ENCODE measurements at regions not wholly inside any gene's neighbourhood (a gene's known extent, or its start where the extent isn't known, plus 50 kb on each side); places are given as distances from the start of the nearest gene placed in this dataset.
"Not testable (repeated sequence)": the region's sequence is repeated elsewhere in the genome, so short reads cannot be mapped to it uniquely, and the experiment has no call there.

DNA sequence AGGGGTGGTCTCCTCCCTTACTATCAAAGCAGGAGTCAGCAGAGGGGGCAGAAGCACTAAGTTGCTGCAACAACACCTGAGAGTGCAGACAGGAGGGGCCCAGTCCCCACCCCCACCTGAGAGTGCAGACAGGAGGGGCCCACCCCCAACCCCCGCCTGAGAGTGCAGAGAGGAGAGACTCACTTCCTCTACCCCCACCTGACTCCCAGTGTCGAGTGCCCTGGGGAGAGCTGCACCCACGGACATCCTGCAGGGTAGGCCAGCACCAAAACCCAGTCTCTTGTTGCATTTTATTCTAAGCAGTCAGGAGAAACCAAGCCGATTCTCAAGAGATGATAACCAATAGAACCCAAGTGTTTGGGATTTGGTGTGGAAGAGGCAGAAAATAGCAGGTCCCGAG, 78.4 kb downstream of the NAPG start:
- no peaks in the 10 kb centered on the region for H3K36me3 ChIP-seq (ENCODE audit: control insufficient read depth, insufficient read depth, low read length)
- H3K9me3 ChIP-seq (ENCODE audit: control insufficient read depth in 2 of 2, low read length in 2 of 2), result no peaks in the 10 kb centered on the region
- no peak overlapping the region for H3K4me3 ChIP-seq (ENCODE audit: low read depth, low read length)
- ATAC-seq (ENCODE audit: low read depth in 2 of 2), result no peak
- no peak overlapping the region for H3K27ac ChIP-seq (ENCODE audit: insufficient read depth, low read length, poor library complexity, severe bottlenecking)
- no peak for DNase-seq
- no peaks in the 10 kb centered on the region for H3K4me1 Mint-ChIP-seq
- H3K27ac Mint-ChIP-seq, result no peak overlapping the region
- H3K27me3 Mint-ChIP-seq, result peaks cover 5% of the 10 kb centered on the region
- peaks cover 6% of the 10 kb centered on the region for H3K36me3 Mint-ChIP-seq
- H3K4me1 ChIP-seq (ENCODE audit: control insufficient read depth, insufficient read depth, low read length, poor library complexity, severe bottlenecking), result no peaks in the 10 kb centered on the region
- H3K4me3 Mint-ChIP-seq, result no peak overlapping the region
- peaks cover 0 to 19% (median 5%) of the 10 kb centered on the region in 7 donors for H3K9me3 Mint-ChIP-seq
- no peaks in the 10 kb centered on the region for H3K27me3 ChIP-seq (ENCODE audit: control insufficient read depth, insufficient read depth, low read length)

DNA sequence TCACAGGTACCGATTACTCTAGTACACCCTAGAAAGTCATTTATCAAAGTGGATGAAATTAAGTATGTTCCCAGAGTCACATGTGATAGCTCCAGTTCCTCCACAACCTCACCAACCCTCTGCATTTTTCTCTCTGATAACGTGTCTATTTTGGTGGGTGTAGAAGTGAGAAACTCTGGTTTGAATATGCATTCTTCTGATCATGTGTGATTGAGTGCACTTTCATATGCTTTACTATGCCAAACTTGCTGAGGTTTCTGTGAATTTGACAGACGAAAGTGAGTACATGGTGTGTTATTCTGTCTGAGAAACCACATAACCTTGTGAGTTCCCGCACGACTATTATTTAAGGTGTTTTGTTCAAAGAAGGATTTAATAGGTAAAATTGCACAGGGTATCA, 81.1 kb downstream of the NAPG start:
- H3K27ac ChIP-seq (ENCODE audit: insufficient read depth, low read length, poor library complexity, severe bottlenecking); ATAC-seq (ENCODE audit: low read depth in 2 of 2); H3K36me3 ChIP-seq (ENCODE audit: control insufficient read depth, insufficient read depth, low read length); DNase-seq; H3K4me3 Mint-ChIP-seq; H3K4me1 ChIP-seq (ENCODE audit: control insufficient read depth, insufficient read depth, low read length, poor library complexity, severe bottlenecking); H3K4me1 Mint-ChIP-seq; H3K27me3 ChIP-seq (ENCODE audit: control insufficient read depth, insufficient read depth, low read length); H3K4me3 ChIP-seq (ENCODE audit: low read depth, low read length); H3K36me3 Mint-ChIP-seq; H3K9me3 ChIP-seq (ENCODE audit: control insufficient read depth in 2 of 2, low read length in 2 of 2); H3K27ac Mint-ChIP-seq; H3K27me3 Mint-ChIP-seq: not testable (repeated sequence)
- H3K9me3 Mint-ChIP-seq, result peaks cover 0 to 19% (median 3%) of the 10 kb centered on the region in 7 donors

GRCh38 chr18:10607332-10608248, 81.8 kb downstream of the NAPG start:
- ATAC-seq (ENCODE audit: low read depth in 2 of 2), result peak in 1 of 2 donors; percentile 28
- H3K36me3 ChIP-seq (ENCODE audit: control insufficient read depth, insufficient read depth, low read length); H3K27me3 ChIP-seq (ENCODE audit: control insufficient read depth, insufficient read depth, low read length); DNase-seq; H3K9me3 ChIP-seq (ENCODE audit: control insufficient read depth in 2 of 2, low read length in 2 of 2); H3K4me3 ChIP-seq (ENCODE audit: low read depth, low read length); H3K27ac Mint-ChIP-seq; H3K27ac ChIP-seq (ENCODE audit: insufficient read depth, low read length, poor library complexity, severe bottlenecking); H3K4me1 ChIP-seq (ENCODE audit: control insufficient read depth, insufficient read depth, low read length, poor library complexity, severe bottlenecking); H3K4me3 Mint-ChIP-seq; H3K27me3 Mint-ChIP-seq; H3K36me3 Mint-ChIP-seq; H3K4me1 Mint-ChIP-seq: not testable (repeated sequence)
- H3K9me3 Mint-ChIP-seq, result peaks cover 0 to 17% (median 3%) of the 10 kb centered on the region in 7 donors

DNA sequence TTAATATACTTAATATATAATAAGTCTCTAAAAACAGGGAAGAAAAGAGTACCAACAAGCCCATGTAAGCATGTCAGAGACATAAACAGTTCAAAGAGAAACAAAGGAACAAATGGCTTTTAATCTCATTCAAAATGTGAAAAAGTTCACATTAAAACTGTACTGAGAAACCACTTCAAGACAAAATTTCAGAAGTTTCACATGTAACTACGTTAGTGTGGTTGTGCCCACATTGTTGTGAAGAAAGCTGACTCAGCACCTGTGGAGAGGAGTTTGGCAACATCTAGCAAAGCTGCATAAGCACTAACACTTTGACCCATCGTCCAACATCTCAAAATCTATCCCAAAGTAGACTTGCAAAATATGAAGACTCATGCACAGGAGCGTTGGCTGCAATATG, 82.6 kb downstream of the NAPG start:
- peaks cover 0 to 10% (median 2%) of the 10 kb centered on the region in 7 donors for H3K9me3 Mint-ChIP-seq
- H3K27ac Mint-ChIP-seq; H3K4me3 ChIP-seq (ENCODE audit: low read depth, low read length); DNase-seq; H3K36me3 ChIP-seq (ENCODE audit: control insufficient read depth, insufficient read depth, low read length); H3K36me3 Mint-ChIP-seq; H3K27me3 ChIP-seq (ENCODE audit: control insufficient read depth, insufficient read depth, low read length); H3K4me3 Mint-ChIP-seq; H3K4me1 ChIP-seq (ENCODE audit: control insufficient read depth, insufficient read depth, low read length, poor library complexity, severe bottlenecking); H3K27ac ChIP-seq (ENCODE audit: insufficient read depth, low read length, poor library complexity, severe bottlenecking); ATAC-seq (ENCODE audit: low read depth in 2 of 2); H3K4me1 Mint-ChIP-seq; H3K27me3 Mint-ChIP-seq; H3K9me3 ChIP-seq (ENCODE audit: control insufficient read depth in 2 of 2, low read length in 2 of 2): not testable (repeated sequence)

- not testable (repeated sequence) for H3K4me1 ChIP-seq (ENCODE audit: control insufficient read depth, insufficient read depth, low read length, poor library complexity, severe bottlenecking); H3K36me3 Mint-ChIP-seq; H3K9me3 ChIP-seq (ENCODE audit: control insufficient read depth in 2 of 2, low read length in 2 of 2); ATAC-seq (ENCODE audit: low read depth in 2 of 2); H3K27me3 Mint-ChIP-seq; H3K9me3 Mint-ChIP-seq; H3K4me1 Mint-ChIP-seq; H3K27me3 ChIP-seq (ENCODE audit: control insufficient read depth, insufficient read depth, low read length); H3K36me3 ChIP-seq (ENCODE audit: control insufficient read depth, insufficient read depth, low read length); H3K4me3 Mint-ChIP-seq; H3K27ac ChIP-seq (ENCODE audit: insufficient read depth, low read length, poor library complexity, severe bottlenecking); DNase-seq; H3K27ac Mint-ChIP-seq; H3K4me3 ChIP-seq (ENCODE audit: low read depth, low read length)
Measured at GRCh38 chr18:10609046-10609445, 83.2 kb downstream of the NAPG start.

DNA sequence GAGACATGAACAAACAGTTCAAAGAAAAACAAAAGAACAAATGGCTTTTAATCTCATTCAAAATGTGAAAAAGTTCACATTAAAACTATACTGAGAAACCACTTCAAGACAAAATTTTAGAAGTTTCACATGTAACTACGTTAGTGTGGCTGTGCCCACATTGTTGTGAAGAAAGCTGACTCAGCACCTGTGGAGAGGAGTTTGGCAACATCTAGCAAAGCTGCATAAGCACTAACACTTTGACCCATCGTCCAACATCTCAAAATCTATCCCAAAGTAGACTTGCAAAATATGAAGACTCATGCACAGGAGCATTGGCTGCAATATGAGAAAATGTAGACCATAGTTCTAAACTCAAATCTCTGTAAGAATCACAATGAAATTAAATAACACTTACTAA, 87.4 kb downstream of the NAPG start:
- DNase-seq; H3K9me3 ChIP-seq (ENCODE audit: control insufficient read depth in 2 of 2, low read length in 2 of 2); H3K27ac Mint-ChIP-seq; H3K27ac ChIP-seq (ENCODE audit: insufficient read depth, low read length, poor library complexity, severe bottlenecking); H3K27me3 ChIP-seq (ENCODE audit: control insufficient read depth, insufficient read depth, low read length); H3K4me3 Mint-ChIP-seq; H3K36me3 ChIP-seq (ENCODE audit: control insufficient read depth, insufficient read depth, low read length); H3K9me3 Mint-ChIP-seq; H3K27me3 Mint-ChIP-seq; H3K4me3 ChIP-seq (ENCODE audit: low read depth, low read length); H3K4me1 ChIP-seq (ENCODE audit: control insufficient read depth, insufficient read depth, low read length, poor library complexity, severe bottlenecking); H3K4me1 Mint-ChIP-seq; ATAC-seq (ENCODE audit: low read depth in 2 of 2); H3K36me3 Mint-ChIP-seq: not testable (repeated sequence)

GRCh38 chr18:10616714-10617113, 90.9 kb downstream of the NAPG start:
- H3K27me3 ChIP-seq (ENCODE audit: control insufficient read depth, insufficient read depth, low read length); H3K36me3 Mint-ChIP-seq; H3K4me3 Mint-ChIP-seq; H3K27me3 Mint-ChIP-seq; DNase-seq; H3K9me3 ChIP-seq (ENCODE audit: control insufficient read depth in 2 of 2, low read length in 2 of 2); H3K4me1 Mint-ChIP-seq; H3K36me3 ChIP-seq (ENCODE audit: control insufficient read depth, insufficient read depth, low read length); H3K9me3 Mint-ChIP-seq; H3K27ac Mint-ChIP-seq; H3K27ac ChIP-seq (ENCODE audit: insufficient read depth, low read length, poor library complexity, severe bottlenecking); H3K4me1 ChIP-seq (ENCODE audit: control insufficient read depth, insufficient read depth, low read length, poor library complexity, severe bottlenecking); ATAC-seq (ENCODE audit: low read depth in 2 of 2); H3K4me3 ChIP-seq (ENCODE audit: low read depth, low read length): not testable (repeated sequence)

DNA sequence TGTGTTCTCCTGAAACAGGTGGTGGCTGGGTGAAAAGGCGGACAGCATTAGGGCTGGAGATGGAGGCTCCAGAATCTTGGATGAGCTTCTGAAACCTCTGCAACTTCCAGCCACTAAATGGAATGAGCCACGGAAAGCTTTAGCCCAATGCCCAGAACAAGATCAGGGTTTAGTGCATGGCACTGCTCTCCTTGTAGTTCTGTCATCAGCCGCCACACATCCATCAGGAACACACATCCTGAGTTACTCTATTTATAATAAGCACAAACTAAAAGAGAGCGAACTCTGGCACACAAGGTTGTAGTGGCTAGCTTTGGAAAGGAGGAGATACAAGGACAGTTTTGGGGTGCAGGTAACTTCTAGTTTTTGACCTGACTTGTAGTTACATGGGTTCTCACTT, 93.0 kb downstream of the NAPG start:
- not testable (repeated sequence) for H3K27me3 ChIP-seq (ENCODE audit: control insufficient read depth, insufficient read depth, low read length); DNase-seq; H3K4me1 Mint-ChIP-seq; H3K27ac Mint-ChIP-seq; H3K4me3 Mint-ChIP-seq; H3K4me1 ChIP-seq (ENCODE audit: control insufficient read depth, insufficient read depth, low read length, poor library complexity, severe bottlenecking); H3K4me3 ChIP-seq (ENCODE audit: low read depth, low read length); H3K9me3 ChIP-seq (ENCODE audit: control insufficient read depth in 2 of 2, low read length in 2 of 2); H3K36me3 Mint-ChIP-seq; ATAC-seq (ENCODE audit: low read depth in 2 of 2); H3K27ac ChIP-seq (ENCODE audit: insufficient read depth, low read length, poor library complexity, severe bottlenecking); H3K9me3 Mint-ChIP-seq; H3K27me3 Mint-ChIP-seq; H3K36me3 ChIP-seq (ENCODE audit: control insufficient read depth, insufficient read depth, low read length)

Data from CD4-positive, CD25-positive, alpha-beta regulatory T cell (primary cell).